ENCODE measurements at regions not wholly inside any gene's neighbourhood (a gene's known extent, or its start where the extent isn't known, plus 50 kb on each side); places are given as distances from the start of the nearest gene placed in this dataset.

- no peak overlapping the region for H3K4me3 ChIP-seq (replicated peaks in 1 of 3; ENCODE audit: insufficient read depth in 1 of 3, low read depth in 1 of 3, low read length in 3 of 3)
- H4K20me1 ChIP-seq (replicated peaks; ENCODE audit: control insufficient read depth, extremely low read depth, insufficient read depth, low read length) = no peaks in the 10 kb centered on the region
- no peak overlapping the region for H3K4me2 ChIP-seq (ENCODE audit: insufficient read depth, low read length)
- H3K9ac ChIP-seq (replicated peaks; ENCODE audit: extremely low read depth, insufficient read depth, low read length) = no peak overlapping the region
- no TSS peak for BruUV-seq (replicated peaks)
- intact Hi-C loops (cut with micrococcal nuclease) (no loop called here), dilution Hi-C loops (cut with MboI; ENCODE audit: extremely low pct_ligation_motif_present, low sequenced_read_pairs) (no loop called here)
- no peak for DNase-seq (ENCODE audit: low read depth, low spot score)
- no peaks in the 10 kb centered on the region for H3K9me3 ChIP-seq (replicated peaks; ENCODE audit: control insufficient read depth, insufficient read depth, low read length)
- no peak for FAIRE-seq
- POLR2A ChIA-PET = no interaction called here
- H3K4me1 ChIP-seq (ENCODE audit: control insufficient read depth, extremely low read depth, insufficient read depth, low read length) = no peaks in the 10 kb centered on the region
- H3K79me2 ChIP-seq (ENCODE audit: control insufficient read depth, insufficient read depth, low read length) = no peaks in the 10 kb centered on the region
- CTCF ChIA-PET = no interaction called here
- H3K27ac ChIP-seq (ENCODE audit: insufficient read depth, low read depth, low read length) = no peak overlapping the region
- no peaks in the 10 kb centered on the region for H3K36me3 ChIP-seq (ENCODE audit: control insufficient read depth in 2 of 2, extremely low read depth in 1 of 2, insufficient read depth in 2 of 2, low read length in 2 of 2)
- TF ChIP-seq FOS (IDR thresholded peaks at IDR 0.05; ENCODE audit: borderline replicate concordance, insufficient read depth, low read length) = no peak
- TF ChIP-seq CTCF (IDR thresholded peaks at IDR 0.05; ENCODE audit: extremely low read depth in 1 of 2, insufficient read depth in 1 of 2, low read depth in 1 of 2, low read length in 2 of 2) = no peak
- TF ChIP-seq POLR2AphosphoS5 (IDR thresholded peaks at IDR 0.05; ENCODE audit: insufficient read depth, low read depth, low read length) = no peak
- TF ChIP-seq GATA2 (IDR thresholded peaks at IDR 0.05; ENCODE audit: insufficient read depth, insufficient read length, low read depth, low read length) = no peak
- TF ChIP-seq MAX (IDR thresholded peaks at IDR 0.05; ENCODE audit: insufficient read depth, insufficient read length) = no peak
- no peak for TF ChIP-seq JUN (IDR thresholded peaks at IDR 0.05; ENCODE audit: borderline replicate concordance, insufficient read depth, insufficient read length, low read depth)
- TF ChIP-seq POLR2A (IDR thresholded peaks at IDR 0.05; ENCODE audit: low read depth, low read length) = no peak
- no peaks in the 10 kb centered on the region for H3K27me3 ChIP-seq (ENCODE audit: control insufficient read depth in 2 of 2, insufficient read depth in 2 of 2, low read length in 2 of 2)
- no peaks in the 10 kb centered on the region for H3K9me1 ChIP-seq (replicated peaks; ENCODE audit: control insufficient read depth, extremely low read depth, insufficient read depth, low read length)
- no peak overlapping the region for H2AFZ ChIP-seq (ENCODE audit: low read depth, low read length)
These were observed 64.0 kb downstream of the RPUSD4 start for GRCh38 chr11:126147208-126148111.
